Neural crest cell (in vitro differentiated cells): ENCODE measurements at regions not wholly inside any gene's neighbourhood (a gene's known extent, or its start where the extent isn't known, plus 50 kb on each side); places are given as distances from the start of the nearest gene placed in this dataset.

Experiments
- DNase-seq: peaks from one replicate; pipeline ENCODE4 v3.0.0; 2021; ENCODE audit warnings: low read depth, mixed read lengths, low spot score
- H3K27ac Mint-ChIP-seq: one replicate; pipeline ENCODE4 v1.8.0; 2021; ENCODE audit warnings: mild to moderate bottlenecking, mixed read lengths; ENCODE audit not compliant: unreplicated experiment
- H3K27me3 Mint-ChIP-seq: 2 replicates; pipeline ENCODE4 v1.8.0; 2021; ENCODE audit warnings: low read depth, mild to moderate bottlenecking, mixed read lengths
- H3K36me3 Mint-ChIP-seq: 2 replicates; pipeline ENCODE4 v1.8.0; 2021; ENCODE audit warnings: low read depth, mild to moderate bottlenecking, mixed read lengths
- H3K4me1 Mint-ChIP-seq: 2 replicates; pipeline ENCODE4 v1.8.0; 2021; ENCODE audit warnings: mixed read lengths
- H3K4me3 Mint-ChIP-seq: one replicate; pipeline ENCODE4 v1.8.0; 2021; ENCODE audit warnings: mild to moderate bottlenecking, mixed read lengths
- H3K9me3 Mint-ChIP-seq: 2 replicates; pipeline ENCODE4 v1.8.0; 2021; ENCODE audit warnings: mixed read lengths
- CTCF ChIP-seq: fragments of 200-600 bp; sonication (generic); conservative IDR thresholded peaks from 2 replicates; pipeline ENCODE4 v1.5.0; 2021; ENCODE audit warnings: antibody characterized with exemption, mild to moderate bottlenecking

GRCh38 chr5:2191972-2192371, 309.2 kb upstream of the IRX4 start:
- no peak overlapping the region for H3K4me3 Mint-ChIP-seq
- peaks cover 11% of the 10 kb centered on the region for H3K27me3 Mint-ChIP-seq
- DNase-seq, result no peak
- no peak overlapping the region for H3K27ac Mint-ChIP-seq
- TF ChIP-seq CTCF, result no peak
- peaks cover 26% of the 10 kb centered on the region for H3K4me1 Mint-ChIP-seq
- H3K36me3 Mint-ChIP-seq, result peaks cover 3% of the 10 kb centered on the region
- H3K9me3 Mint-ChIP-seq, result no peaks in the 10 kb centered on the region

GRCh38 chr5:2190549-2190948, 307.8 kb upstream of the IRX4 start:
- no peak for DNase-seq
- peaks cover 3% of the 10 kb centered on the region for H3K27me3 Mint-ChIP-seq
- H3K9me3 Mint-ChIP-seq, result no peaks in the 10 kb centered on the region
- no peak overlapping the region for H3K27ac Mint-ChIP-seq
- peaks cover 14% of the 10 kb centered on the region for H3K4me1 Mint-ChIP-seq
- H3K4me3 Mint-ChIP-seq, result no peak overlapping the region
- TF ChIP-seq CTCF, result no peak
- H3K36me3 Mint-ChIP-seq, result no peaks in the 10 kb centered on the region

GRCh38 chr5:2188661-2189060, 305.9 kb upstream of the IRX4 start:
- Mint-ChIP-seq H3K36me3 (no peaks in the 10 kb centered on the region), H3K9me3 (no peaks in the 10 kb centered on the region), H3K4me3 (no peak overlapping the region), H3K4me1 (peaks cover 18% of the 10 kb centered on the region), H3K27ac (no peak overlapping the region), H3K27me3 (peaks cover 3% of the 10 kb centered on the region)
- no peak for TF ChIP-seq CTCF
- no peak for DNase-seq

- no peaks in the 10 kb centered on the region for H3K36me3 Mint-ChIP-seq
- no peak for TF ChIP-seq CTCF
- H3K4me3 Mint-ChIP-seq, result no peak overlapping the region
- peaks cover 3% of the 10 kb centered on the region for H3K27me3 Mint-ChIP-seq
- peaks cover 17% of the 10 kb centered on the region for H3K4me1 Mint-ChIP-seq
- no peak for DNase-seq
- no peak overlapping the region for H3K27ac Mint-ChIP-seq
- H3K9me3 Mint-ChIP-seq, result no peaks in the 10 kb centered on the region
Observed at GRCh38 chr5:2188137-2188536, 305.4 kb upstream of the IRX4 start.

GRCh38 chr5:2187687-2188086, 305.0 kb upstream of the IRX4 start:
- DNase-seq, result no peak
- Mint-ChIP-seq H3K27ac (no peak overlapping the region), H3K4me1 (peaks cover 13% of the 10 kb centered on the region), H3K36me3 (no peaks in the 10 kb centered on the region), H3K9me3 (no peaks in the 10 kb centered on the region), H3K4me3 (no peak overlapping the region), H3K27me3 (peaks cover 3% of the 10 kb centered on the region)
- no peak for TF ChIP-seq CTCF

GRCh38 chr5:2187156-2187555, 304.4 kb upstream of the IRX4 start:
- Mint-ChIP-seq H3K27ac (no peak overlapping the region), H3K4me3 (no peak overlapping the region), H3K4me1 (peaks cover 13% of the 10 kb centered on the region), H3K36me3 (no peaks in the 10 kb centered on the region), H3K9me3 (no peaks in the 10 kb centered on the region), H3K27me3 (peaks cover 3% of the 10 kb centered on the region)
- no peak for DNase-seq
- TF ChIP-seq CTCF, result no peak
